ENCODE measurements at regions not wholly inside any gene's neighbourhood (a gene's known extent, or its start where the extent isn't known, plus 50 kb on each side); places are given as distances from the start of the nearest gene placed in this dataset.

DNA sequence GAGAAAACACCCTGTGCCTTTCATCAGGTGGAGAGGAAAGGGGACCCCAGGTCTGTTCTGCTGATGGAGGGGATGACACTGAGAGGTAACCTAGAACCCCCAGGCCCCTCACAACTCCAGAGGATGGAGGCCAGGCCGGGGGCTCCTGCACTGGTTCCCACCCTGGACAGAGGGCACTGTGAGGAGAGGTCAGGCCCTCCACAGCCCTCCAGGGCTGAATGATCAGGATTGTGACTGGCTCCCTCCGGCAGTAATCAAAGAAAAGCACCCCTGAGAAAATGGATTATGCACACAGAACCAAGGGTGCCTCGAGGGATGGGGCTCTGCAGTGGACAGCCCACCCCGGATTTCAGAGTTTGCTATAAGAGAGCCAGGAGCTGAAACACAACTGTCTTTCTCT lies 502.8 kb downstream of the TCERG1L start (continued):
- TF ChIP-seq JUNB (IDR thresholded peaks at IDR 0.05; ENCODE audit: unreplicated experiment) (no peak), NANOG (IDR thresholded peaks at IDR 0.05; ENCODE audit: borderline replicate concordance) (no peak), ZNF331 (CRISPR knock-in tag; IDR thresholded peaks at IDR 0.05; ENCODE audit: low read depth) (no peak), CREB1 (CRISPR knock-in tag; IDR thresholded peaks at IDR 0.05; ENCODE audit: low read depth) (no peak), EZH2phosphoT487 (IDR thresholded peaks at IDR 0.05; ENCODE audit: unreplicated experiment) (no peak), EZH2 (IDR thresholded peaks at IDR 0.05; ENCODE audit: low read depth, unreplicated experiment) (no peak)
- TF ChIP-seq, protein P1, sequence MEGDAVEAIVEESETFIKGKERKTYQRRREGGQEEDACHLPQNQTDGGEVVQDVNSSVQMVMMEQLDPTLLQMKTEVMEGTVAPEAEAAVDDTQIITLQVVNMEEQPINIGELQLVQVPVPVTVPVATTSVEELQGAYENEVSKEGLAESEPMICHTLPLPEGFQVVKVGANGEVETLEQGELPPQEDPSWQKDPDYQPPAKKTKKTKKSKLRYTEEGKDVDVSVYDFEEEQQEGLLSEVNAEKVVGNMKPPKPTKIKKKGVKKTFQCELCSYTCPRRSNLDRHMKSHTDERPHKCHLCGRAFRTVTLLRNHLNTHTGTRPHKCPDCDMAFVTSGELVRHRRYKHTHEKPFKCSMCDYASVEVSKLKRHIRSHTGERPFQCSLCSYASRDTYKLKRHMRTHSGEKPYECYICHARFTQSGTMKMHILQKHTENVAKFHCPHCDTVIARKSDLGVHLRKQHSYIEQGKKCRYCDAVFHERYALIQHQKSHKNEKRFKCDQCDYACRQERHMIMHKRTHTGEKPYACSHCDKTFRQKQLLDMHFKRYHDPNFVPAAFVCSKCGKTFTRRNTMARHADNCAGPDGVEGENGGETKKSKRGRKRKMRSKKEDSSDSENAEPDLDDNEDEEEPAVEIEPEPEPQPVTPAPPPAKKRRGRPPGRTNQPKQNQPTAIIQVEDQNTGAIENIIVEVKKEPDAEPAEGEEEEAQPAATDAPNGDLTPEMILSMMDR (conservative IDR thresholded peaks at IDR 0.05; ENCODE audit: low read depth in 2 of 2): no peak
- TF ChIP-seq, protein P2, sequence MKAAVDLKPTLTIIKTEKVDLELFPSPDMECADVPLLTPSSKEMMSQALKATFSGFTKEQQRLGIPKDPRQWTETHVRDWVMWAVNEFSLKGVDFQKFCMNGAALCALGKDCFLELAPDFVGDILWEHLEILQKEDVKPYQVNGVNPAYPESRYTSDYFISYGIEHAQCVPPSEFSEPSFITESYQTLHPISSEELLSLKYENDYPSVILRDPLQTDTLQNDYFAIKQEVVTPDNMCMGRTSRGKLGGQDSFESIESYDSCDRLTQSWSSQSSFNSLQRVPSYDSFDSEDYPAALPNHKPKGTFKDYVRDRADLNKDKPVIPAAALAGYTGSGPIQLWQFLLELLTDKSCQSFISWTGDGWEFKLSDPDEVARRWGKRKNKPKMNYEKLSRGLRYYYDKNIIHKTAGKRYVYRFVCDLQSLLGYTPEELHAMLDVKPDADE (IDR thresholded peaks at IDR 0.05): no peak
- TF ChIP-seq, protein P3, sequence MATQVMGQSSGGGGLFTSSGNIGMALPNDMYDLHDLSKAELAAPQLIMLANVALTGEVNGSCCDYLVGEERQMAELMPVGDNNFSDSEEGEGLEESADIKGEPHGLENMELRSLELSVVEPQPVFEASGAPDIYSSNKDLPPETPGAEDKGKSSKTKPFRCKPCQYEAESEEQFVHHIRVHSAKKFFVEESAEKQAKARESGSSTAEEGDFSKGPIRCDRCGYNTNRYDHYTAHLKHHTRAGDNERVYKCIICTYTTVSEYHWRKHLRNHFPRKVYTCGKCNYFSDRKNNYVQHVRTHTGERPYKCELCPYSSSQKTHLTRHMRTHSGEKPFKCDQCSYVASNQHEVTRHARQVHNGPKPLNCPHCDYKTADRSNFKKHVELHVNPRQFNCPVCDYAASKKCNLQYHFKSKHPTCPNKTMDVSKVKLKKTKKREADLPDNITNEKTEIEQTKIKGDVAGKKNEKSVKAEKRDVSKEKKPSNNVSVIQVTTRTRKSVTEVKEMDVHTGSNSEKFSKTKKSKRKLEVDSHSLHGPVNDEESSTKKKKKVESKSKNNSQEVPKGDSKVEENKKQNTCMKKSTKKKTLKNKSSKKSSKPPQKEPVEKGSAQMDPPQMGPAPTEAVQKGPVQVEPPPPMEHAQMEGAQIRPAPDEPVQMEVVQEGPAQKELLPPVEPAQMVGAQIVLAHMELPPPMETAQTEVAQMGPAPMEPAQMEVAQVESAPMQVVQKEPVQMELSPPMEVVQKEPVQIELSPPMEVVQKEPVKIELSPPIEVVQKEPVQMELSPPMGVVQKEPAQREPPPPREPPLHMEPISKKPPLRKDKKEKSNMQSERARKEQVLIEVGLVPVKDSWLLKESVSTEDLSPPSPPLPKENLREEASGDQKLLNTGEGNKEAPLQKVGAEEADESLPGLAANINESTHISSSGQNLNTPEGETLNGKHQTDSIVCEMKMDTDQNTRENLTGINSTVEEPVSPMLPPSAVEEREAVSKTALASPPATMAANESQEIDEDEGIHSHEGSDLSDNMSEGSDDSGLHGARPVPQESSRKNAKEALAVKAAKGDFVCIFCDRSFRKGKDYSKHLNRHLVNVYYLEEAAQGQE (IDR thresholded peaks at IDR 0.05; ENCODE audit: unreplicated experiment): no peak

DNA sequence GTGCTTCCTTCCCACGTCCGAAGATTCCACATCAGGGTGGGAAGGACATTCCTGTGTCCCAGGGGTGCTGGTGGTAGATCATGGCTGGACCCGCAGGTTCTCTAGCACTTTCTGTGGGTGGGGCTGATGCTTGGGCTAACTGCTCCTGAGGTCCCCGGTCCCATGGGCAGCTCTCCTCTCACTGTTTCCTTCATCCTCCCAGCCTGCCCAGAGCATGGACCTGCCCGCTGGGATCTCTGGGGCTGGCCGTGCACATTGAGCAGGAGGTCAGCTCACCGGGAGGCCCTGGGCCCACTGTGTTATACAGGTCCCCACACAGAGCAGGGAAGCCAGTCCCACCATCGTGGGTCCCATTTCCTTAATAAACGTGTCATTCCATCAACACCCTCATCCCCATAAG lies 502.3 kb downstream of the TCERG1L start:
- Mint-ChIP-seq H3K27me3 (ENCODE audit: insufficient read depth, low read depth, poor library complexity) (peaks cover 2% of the 10 kb centered on the region), H3K4me3 (no peak overlapping the region), H3K27ac (no peak overlapping the region), H3K9me3 (peaks cover 86% of the 10 kb centered on the region), H3K4me1 (peaks cover 14% of the 10 kb centered on the region; the same call in 2 of the 3 replicates), H3K36me3 (ENCODE audit: low read depth) (peaks cover 5% of the 10 kb centered on the region; the same call in 2 of the 3 replicates)
- Histone ChIP-seq H3K27me3 (ENCODE audit: insufficient read depth) (no peaks in the 10 kb centered on the region), H3K4me2 (no peak overlapping the region), H3K79me2 (replicated peaks; ENCODE audit: insufficient read depth) (no peaks in the 10 kb centered on the region), H3K27ac (ENCODE audit: low read depth) (no peak overlapping the region), H3F3A (replicated peaks; ENCODE audit: low read depth) (no peaks in the 10 kb centered on the region), H2AFZ (no peak overlapping the region), H3K9me2 (ENCODE audit: insufficient read depth) (no peaks in the 10 kb centered on the region), H3K4me3 (no peak overlapping the region), H3K36me3 (ENCODE audit: insufficient read depth) (peaks cover 3% of the 10 kb centered on the region; the same call in 1 of the 2 replicates), H3K4me1 (ENCODE audit: insufficient read depth) (no peaks in the 10 kb centered on the region), H4K20me1 (replicated peaks; ENCODE audit: insufficient read depth) (no peaks in the 10 kb centered on the region)
- ATAC-seq (no peak), DNase-seq (ENCODE audit: low spot score) (no peak)
- TF ChIP-seq, protein P4, sequence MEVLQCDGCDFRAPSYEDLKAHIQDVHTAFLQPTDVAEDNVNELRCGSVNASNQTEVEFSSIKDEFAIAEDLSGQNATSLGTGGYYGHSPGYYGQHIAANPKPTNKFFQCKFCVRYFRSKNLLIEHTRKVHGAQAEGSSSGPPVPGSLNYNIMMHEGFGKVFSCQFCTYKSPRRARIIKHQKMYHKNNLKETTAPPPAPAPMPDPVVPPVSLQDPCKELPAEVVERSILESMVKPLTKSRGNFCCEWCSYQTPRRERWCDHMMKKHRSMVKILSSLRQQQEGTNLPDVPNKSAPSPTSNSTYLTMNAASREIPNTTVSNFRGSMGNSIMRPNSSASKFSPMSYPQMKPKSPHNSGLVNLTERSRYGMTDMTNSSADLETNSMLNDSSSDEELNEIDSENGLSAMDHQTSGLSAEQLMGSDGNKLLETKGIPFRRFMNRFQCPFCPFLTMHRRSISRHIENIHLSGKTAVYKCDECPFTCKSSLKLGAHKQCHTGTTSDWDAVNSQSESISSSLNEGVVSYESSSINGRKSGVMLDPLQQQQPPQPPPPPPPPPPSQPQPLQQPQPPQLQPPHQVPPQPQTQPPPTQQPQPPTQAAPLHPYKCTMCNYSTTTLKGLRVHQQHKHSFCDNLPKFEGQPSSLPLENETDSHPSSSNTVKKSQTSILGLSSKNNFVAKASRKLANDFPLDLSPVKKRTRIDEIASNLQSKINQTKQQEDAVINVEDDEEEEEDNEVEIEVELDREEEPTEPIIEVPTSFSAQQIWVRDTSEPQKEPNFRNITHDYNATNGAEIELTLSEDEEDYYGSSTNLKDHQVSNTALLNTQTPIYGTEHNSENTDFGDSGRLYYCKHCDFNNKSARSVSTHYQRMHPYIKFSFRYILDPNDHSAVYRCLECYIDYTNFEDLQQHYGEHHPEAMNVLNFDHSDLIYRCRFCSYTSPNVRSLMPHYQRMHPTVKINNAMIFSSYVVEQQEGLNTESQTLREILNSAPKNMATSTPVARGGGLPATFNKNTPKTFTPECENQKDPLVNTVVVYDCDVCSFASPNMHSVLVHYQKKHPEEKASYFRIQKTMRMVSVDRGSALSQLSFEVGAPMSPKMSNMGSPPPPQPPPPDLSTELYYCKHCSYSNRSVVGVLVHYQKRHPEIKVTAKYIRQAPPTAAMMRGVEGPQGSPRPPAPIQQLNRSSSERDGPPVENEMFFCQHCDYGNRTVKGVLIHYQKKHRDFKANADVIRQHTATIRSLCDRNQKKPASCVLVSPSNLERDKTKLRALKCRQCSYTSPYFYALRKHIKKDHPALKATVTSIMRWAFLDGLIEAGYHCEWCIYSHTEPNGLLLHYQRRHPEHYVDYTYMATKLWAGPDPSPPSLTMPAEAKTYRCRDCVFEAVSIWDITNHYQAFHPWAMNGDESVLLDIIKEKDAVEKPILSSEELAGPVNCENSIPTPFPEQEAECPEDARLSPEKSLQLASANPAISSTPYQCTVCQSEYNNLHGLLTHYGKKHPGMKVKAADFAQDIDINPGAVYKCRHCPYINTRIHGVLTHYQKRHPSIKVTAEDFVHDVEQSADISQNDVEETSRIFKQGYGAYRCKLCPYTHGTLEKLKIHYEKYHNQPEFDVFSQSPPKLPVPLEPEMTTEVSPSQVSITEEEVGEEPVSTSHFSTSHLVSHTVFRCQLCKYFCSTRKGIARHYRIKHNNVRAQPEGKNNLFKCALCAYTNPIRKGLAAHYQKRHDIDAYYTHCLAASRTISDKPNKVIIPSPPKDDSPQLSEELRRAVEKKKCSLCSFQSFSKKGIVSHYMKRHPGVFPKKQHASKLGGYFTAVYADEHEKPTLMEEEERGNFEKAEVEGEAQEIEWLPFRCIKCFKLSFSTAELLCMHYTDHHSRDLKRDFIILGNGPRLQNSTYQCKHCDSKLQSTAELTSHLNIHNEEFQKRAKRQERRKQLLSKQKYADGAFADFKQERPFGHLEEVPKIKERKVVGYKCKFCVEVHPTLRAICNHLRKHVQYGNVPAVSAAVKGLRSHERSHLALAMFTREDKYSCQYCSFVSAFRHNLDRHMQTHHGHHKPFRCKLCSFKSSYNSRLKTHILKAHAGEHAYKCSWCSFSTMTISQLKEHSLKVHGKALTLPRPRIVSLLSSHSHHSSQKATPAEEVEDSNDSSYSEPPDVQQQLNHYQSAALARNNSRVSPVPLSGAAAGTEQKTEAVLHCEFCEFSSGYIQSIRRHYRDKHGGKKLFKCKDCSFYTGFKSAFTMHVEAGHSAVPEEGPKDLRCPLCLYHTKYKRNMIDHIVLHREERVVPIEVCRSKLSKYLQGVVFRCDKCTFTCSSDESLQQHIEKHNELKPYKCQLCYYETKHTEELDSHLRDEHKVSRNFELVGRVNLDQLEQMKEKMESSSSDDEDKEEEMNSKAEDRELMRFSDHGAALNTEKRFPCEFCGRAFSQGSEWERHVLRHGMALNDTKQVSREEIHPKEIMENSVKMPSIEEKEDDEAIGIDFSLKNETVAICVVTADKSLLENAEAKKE (CRISPR knock-in tag; IDR thresholded peaks at IDR 0.05): no peak

Measured in GM23338 (cell line).